H1 (cell line): ENCODE measurements at regions not wholly inside any gene's neighbourhood (a gene's known extent, or its start where the extent isn't known, plus 50 kb on each side); places are given as distances from the start of the nearest gene placed in this dataset.

Experiments used
- EGR1 ChIP-seq: IDR thresholded peaks from 2 replicates; pipeline ENCODE4 v1.6.1; 2011; ENCODE audit warnings: low read depth, low read length, borderline replicate concordance
- EP300 ChIP-seq, 2 experiments: IDR thresholded peaks; 1 replicate in 1 of 2; 2 replicates in 1 of 2; pipeline ENCODE4 v1.6.1; 2011 to 2012; ENCODE audit warnings: low read depth in 2 of 2, low read length in 2 of 2, mild to moderate bottlenecking in 2 of 2, borderline replicate concordance in 1 of 2, inconsistent platforms in 1 of 2, moderate library complexity in 1 of 2
- EZH2 ChIP-seq: fragments of 200-600 bp; sonication (generic); IDR thresholded peaks from 2 replicates; pipeline ENCODE4 v1.7.1; 2012; ENCODE audit warnings: low read depth, mild to moderate bottlenecking, moderate library complexity, low read length, inconsistent platforms; ENCODE audit not compliant: severe bottlenecking
- NANOG ChIP-seq: IDR thresholded peaks from 2 replicates; pipeline ENCODE4 v1.6.1; 2011; ENCODE audit warnings: low read length, low read depth, mild to moderate bottlenecking, inconsistent platforms; ENCODE audit not compliant: insufficient read depth, poor library complexity, severe bottlenecking
- RXRA ChIP-seq: IDR thresholded peaks from 2 replicates; pipeline ENCODE4 v1.6.1; 2011; ENCODE audit warnings: low read depth, mild to moderate bottlenecking, low read length, moderate library complexity; ENCODE audit not compliant: insufficient read depth
- SAP30 ChIP-seq: fragments of 300-600 bp; sonication (generic); IDR thresholded peaks from 2 replicates; pipeline ENCODE4 v1.7.1; 2012; ENCODE audit warnings: low read length, moderate library complexity, mild to moderate bottlenecking, inconsistent platforms; ENCODE audit not compliant: insufficient read depth, insufficient replicate concordance
- TF ChIP-seq, protein P1 (sequence below): IDR thresholded peaks from 2 replicates; pipeline ENCODE4 v1.6.1; 2011; ENCODE audit warnings: low read length, improper control_type of control experiment

DNA sequence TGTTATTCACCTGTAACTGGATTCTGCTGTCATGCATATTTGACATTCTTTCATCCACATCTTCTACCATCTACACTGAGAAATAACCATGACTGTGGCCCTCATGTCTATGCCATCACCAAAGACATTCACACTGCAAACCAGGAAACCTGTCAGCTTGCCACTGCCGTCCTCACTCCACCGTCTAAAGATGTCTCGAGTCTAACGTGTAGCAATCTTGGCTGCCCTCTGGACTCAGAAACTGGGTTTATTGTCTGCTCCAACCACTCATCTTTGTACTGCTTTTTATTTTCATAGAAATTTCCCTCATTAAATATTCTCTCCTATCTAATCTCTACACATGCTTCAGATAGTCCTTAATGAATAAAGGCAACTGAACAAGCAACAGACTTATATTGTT, 57.1 kb downstream of the CRYGS start (continued):
- TF ChIP-seq SAP30 (no peak), NANOG (no peak), EP300 (IDR thresholded peaks at IDR 0.05; ENCODE audit: borderline replicate concordance in 1 of 2, low read depth in 2 of 2, low read length in 2 of 2) (no peak), EZH2 (no peak), EGR1 (no peak), RXRA (no peak)
- TF ChIP-seq, protein P1, sequence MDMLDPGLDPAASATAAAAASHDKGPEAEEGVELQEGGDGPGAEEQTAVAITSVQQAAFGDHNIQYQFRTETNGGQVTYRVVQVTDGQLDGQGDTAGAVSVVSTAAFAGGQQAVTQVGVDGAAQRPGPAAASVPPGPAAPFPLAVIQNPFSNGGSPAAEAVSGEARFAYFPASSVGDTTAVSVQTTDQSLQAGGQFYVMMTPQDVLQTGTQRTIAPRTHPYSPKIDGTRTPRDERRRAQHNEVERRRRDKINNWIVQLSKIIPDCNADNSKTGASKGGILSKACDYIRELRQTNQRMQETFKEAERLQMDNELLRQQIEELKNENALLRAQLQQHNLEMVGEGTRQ, result no peak
